Panc1 (cell line): ENCODE measurements at regions not wholly inside any gene's neighbourhood (a gene's known extent, or its start where the extent isn't known, plus 50 kb on each side); places are given as distances from the start of the nearest gene placed in this dataset.

ENCODE experiments used
- ATAC-seq: fragments of 200-7000 bp; cut with Tn5 transposase; 2 replicates; pipeline ENCODE4 v1.9.1; 2020; ENCODE audit warnings: mild to moderate bottlenecking, moderate library complexity
- BruUV-seq: library from RNA; stranded (reverse); fragments of 400-500 nt; replicated peaks from 2 replicates; lab custom pipeline; 2021; lab: Mats Ljungman, UMichigan
- CTCF ChIA-PET: fragments of 300-600 bp; sonication (Branson Sonifier 250); formaldehyde crosslinking; loops from one replicate; lab custom pipeline; 2022; ENCODE audit warnings: antibody characterized with exemption; lab: Charles Lee
- POLR2A ChIA-PET: fragments of 300-600 bp; sonication (Branson Sonifier 250); formaldehyde crosslinking; loops from one replicate; lab custom pipeline; 2022; ENCODE audit warnings: antibody characterized with exemption; lab: Charles Lee
- DNase-seq: peaks from one replicate; pipeline ENCODE4 v3.0.0-alpha.2; 2010; ENCODE audit warnings: low read depth, low spot score
- H3K27ac ChIP-seq: 2 replicates; pipeline ENCODE4 v1.5.1; 2011; ENCODE audit warnings: mild to moderate bottlenecking, low read length, inconsistent platforms
- H3K27me3 ChIP-seq: fragments of 200-500 bp; sonication (Bioruptor generic); 2 replicates; pipeline ENCODE4 v1.6.0; 2014; ENCODE audit warnings: low read length, inconsistent platforms; ENCODE audit not compliant: control insufficient read depth, insufficient read depth
- H3K36me3 ChIP-seq: fragments of 200-500 bp; sonication (Bioruptor generic); 2 replicates; pipeline ENCODE4 v1.5.1; 2014; ENCODE audit warnings: inconsistent platforms, mild to moderate bottlenecking, low read length, moderate library complexity; ENCODE audit not compliant: control insufficient read depth, insufficient read depth
- H3K4me1 ChIP-seq: 2 replicates; pipeline ENCODE4 v1.5.1; 2011; ENCODE audit warnings: inconsistent platforms, mild to moderate bottlenecking, low read length, moderate library complexity; ENCODE audit not compliant: control insufficient read depth, insufficient read depth
- H3K4me3 ChIP-seq, 2 experiments: 2 replicates each; pipeline ENCODE4 v1.5.1; 2011 to 2012; ENCODE audit warnings: low read depth in 2 of 2, low read length in 2 of 2, mild to moderate bottlenecking in 2 of 2, inconsistent platforms in 1 of 2, moderate library complexity in 1 of 2
- H3K9me3 ChIP-seq: fragments of 200-500 bp; sonication (Bioruptor generic); 2 replicates; pipeline ENCODE4 v1.5.1; 2014; ENCODE audit warnings: low read depth, mild to moderate bottlenecking, inconsistent platforms, low read length, moderate library complexity; ENCODE audit not compliant: control insufficient read depth, insufficient read depth
- CTCF ChIP-seq: fragments of 450-650 bp; IDR thresholded peaks from 2 replicates; pipeline ENCODE4 v1.5.1; 2017; ENCODE audit warnings: mild to moderate bottlenecking
- POLR2AphosphoS5 ChIP-seq: IDR thresholded peaks from 2 replicates; pipeline ENCODE4 v1.6.1; 2012; ENCODE audit warnings: mild to moderate bottlenecking, low read depth, low read length, moderate library complexity
- REST ChIP-seq, 2 experiments: IDR thresholded peaks; 2 replicates each; pipeline ENCODE4 v1.6.1; 2011 to 2012; ENCODE audit warnings: low read depth in 2 of 2, control low read depth in 1 of 2, low read length in 1 of 2, mild to moderate bottlenecking in 1 of 2, moderate library complexity in 1 of 2; ENCODE audit not compliant: insufficient read depth in 1 of 2
- SIN3A ChIP-seq: IDR thresholded peaks from 2 replicates; pipeline ENCODE4 v1.6.1; 2012; ENCODE audit warnings: low read depth, mild to moderate bottlenecking, low read length, moderate library complexity, borderline replicate concordance; ENCODE audit not compliant: insufficient read depth
- TCF7L2 ChIP-seq: IDR thresholded peaks from 2 replicates; pipeline ENCODE4 v1.6.1; 2011; ENCODE audit warnings: mild to moderate bottlenecking, low read depth, low read length, inconsistent platforms
- in situ Hi-C: cut with HindIII; loops from 2 replicates; pipeline ENCODE4 v1.10.0; 2016; ENCODE audit warnings: low sequenced_read_pairs, low pct_unique_long_range_greater_than_20kb
- intact Hi-C: fragments of 100-400 bp; cut with micrococcal nuclease; formaldehyde crosslinking; loops from one replicate; pipeline ENCODE4 v1.10.0; 2022; ENCODE audit not compliant: unreplicated experiment

GRCh38 chr2:100755441-100755840 lies 64.5 kb upstream of the NPAS2 start:
- in situ Hi-C loops (no loop called here), intact Hi-C loops (no loop called here)
- ChIA-PET CTCF (no interaction called here), POLR2A (interaction anchor here (0.7 kb wide), 1 partner anchor 21 kb away, joined by 3 read pairs; no protein-coding TSS in a partner anchor)
- no peak overlapping the region for H3K4me3 ChIP-seq
- no peak overlapping the region for H3K27ac ChIP-seq
- no peak for DNase-seq
- ATAC-seq: peak; percentile 32; the same call in 1 of the 2 replicates
- H3K9me3 ChIP-seq: no peaks in the 10 kb centered on the region
- TF ChIP-seq TCF7L2: no peak
- H3K36me3 ChIP-seq: no peaks in the 10 kb centered on the region
- BruUV-seq: no TSS peak
- H3K4me1 ChIP-seq: peaks cover 7% of the 10 kb centered on the region
- no peaks in the 10 kb centered on the region for H3K27me3 ChIP-seq

GRCh38 chr2:100756704-100757103 lies 63.2 kb upstream of the NPAS2 start:
- DNase-seq: no peak
- POLR2A ChIA-PET: no interaction called here
- ATAC-seq: no peak
- Histone ChIP-seq H3K36me3 (no peaks in the 10 kb centered on the region), H3K9me3 (no peaks in the 10 kb centered on the region), H3K4me1 (peaks cover 7% of the 10 kb centered on the region), H3K27ac (no peak overlapping the region), H3K27me3 (no peaks in the 10 kb centered on the region), H3K4me3 (no peak overlapping the region)
- intact Hi-C loops (no loop called here), in situ Hi-C loops (no loop called here)
- CTCF ChIA-PET: no interaction called here
- no TSS peak for BruUV-seq
- no peak for TF ChIP-seq POLR2AphosphoS5
- no peak for TF ChIP-seq CTCF
- TF ChIP-seq SIN3A: no peak
- TF ChIP-seq REST (IDR thresholded peaks at IDR 0.05; ENCODE audit: insufficient read depth in 1 of 2, low read depth in 2 of 2, low read length in 1 of 2): no peak

- peaks cover 7% of the 10 kb centered on the region for H3K4me1 ChIP-seq
- in situ Hi-C loops (no loop called here), intact Hi-C loops (no loop called here)
- POLR2A ChIA-PET: interaction anchor here (0.7 kb wide), 1 partner anchor 221 kb away, joined by 7 read pairs; no protein-coding TSS in a partner anchor
- no peaks in the 10 kb centered on the region for H3K9me3 ChIP-seq
- no peak for DNase-seq
- no peaks in the 10 kb centered on the region for H3K36me3 ChIP-seq
- H3K27ac ChIP-seq: peak overlapping the region; percentile 6; the same call in 1 of the 2 replicates
- no TSS peak for BruUV-seq
- ATAC-seq: peak; percentile 90
- H3K4me3 ChIP-seq: no peak overlapping the region
- CTCF ChIA-PET: interaction anchor here (0.7 kb wide), 1 partner anchor 584 kb away, joined by 5 read pairs; no protein-coding TSS in a partner anchor
- no peaks in the 10 kb centered on the region for H3K27me3 ChIP-seq
- no peak for TF ChIP-seq CTCF
- TF ChIP-seq REST (IDR thresholded peaks at IDR 0.05; ENCODE audit: insufficient read depth in 1 of 2, low read depth in 2 of 2, low read length in 1 of 2): no peak
- TF ChIP-seq SIN3A: no peak
- no peak for TF ChIP-seq POLR2AphosphoS5
- no peak for TF ChIP-seq TCF7L2
These were observed 62.1 kb upstream of the NPAS2 start for GRCh38 chr2:100757621-100758394.
